Renal cortical epithelial cell (primary cell): ENCODE measurements at regions not wholly inside any gene's neighbourhood (a gene's known extent, or its start where the extent isn't known, plus 50 kb on each side); places are given as distances from the start of the nearest gene placed in this dataset.
"Not testable (repeated sequence)": the region's sequence is repeated elsewhere in the genome, so short reads cannot be mapped to it uniquely, and the experiment has no call there.

ENCODE experiments used
- DNase-seq: peaks from one replicate; pipeline ENCODE4 v3.0.0-alpha.2; 2011; ENCODE audit warnings: low read depth

DNA sequence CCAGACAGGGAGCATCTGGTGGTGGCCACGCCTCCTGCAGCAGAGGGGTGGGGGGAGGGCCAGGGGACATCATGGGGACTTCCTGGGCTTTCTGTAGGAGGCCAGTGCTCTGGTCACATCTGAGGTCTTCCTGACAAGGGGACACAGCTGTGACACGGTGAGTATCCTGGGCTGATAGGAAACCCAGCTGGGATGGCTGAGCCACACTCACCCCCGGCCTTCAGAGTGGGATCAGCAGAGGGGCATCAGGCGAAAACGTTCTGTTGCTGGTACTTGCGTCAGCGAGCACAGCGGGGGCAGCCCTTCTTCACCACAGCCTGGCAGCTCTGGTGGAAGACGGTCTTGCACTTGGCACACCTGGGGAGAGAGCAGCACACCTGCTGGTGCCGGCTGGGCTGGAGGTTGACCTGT, 122.9 kb upstream of the SMURF2 start:
- no peak for DNase-seq

DNA sequence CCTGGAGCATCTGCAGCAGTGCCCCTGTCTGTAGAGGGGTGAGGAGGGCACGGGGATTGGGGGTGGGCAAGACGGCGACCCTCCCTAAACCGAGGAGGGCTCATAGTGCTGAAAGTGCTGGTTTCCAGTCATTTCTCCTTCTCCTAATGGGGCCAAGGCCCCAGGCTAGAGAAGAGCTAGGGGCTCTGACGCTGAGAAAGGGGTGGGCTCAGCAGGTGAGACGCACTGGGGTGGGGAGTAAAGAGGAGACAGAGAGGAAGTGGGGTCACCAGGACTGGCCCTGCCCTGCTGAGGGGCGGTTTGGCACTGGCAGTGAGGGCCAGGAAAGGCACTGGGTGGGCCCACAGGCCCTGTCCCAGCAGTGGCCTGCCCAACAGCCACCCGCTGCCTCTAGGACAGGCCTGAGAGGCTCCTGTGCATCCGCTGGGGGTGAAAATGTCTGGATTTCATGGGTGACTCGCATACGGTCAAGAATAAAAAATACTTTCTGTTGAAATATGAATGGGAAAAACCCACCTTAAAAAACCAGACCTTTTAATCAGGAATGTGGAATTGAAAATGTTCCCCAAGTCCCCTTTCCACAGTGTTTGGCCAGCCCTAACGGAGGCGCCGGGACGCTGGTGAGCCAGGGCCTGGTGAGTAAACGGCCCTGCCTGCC, 122.4 kb upstream of the SMURF2 start:
- DNase-seq = no peak

DNA sequence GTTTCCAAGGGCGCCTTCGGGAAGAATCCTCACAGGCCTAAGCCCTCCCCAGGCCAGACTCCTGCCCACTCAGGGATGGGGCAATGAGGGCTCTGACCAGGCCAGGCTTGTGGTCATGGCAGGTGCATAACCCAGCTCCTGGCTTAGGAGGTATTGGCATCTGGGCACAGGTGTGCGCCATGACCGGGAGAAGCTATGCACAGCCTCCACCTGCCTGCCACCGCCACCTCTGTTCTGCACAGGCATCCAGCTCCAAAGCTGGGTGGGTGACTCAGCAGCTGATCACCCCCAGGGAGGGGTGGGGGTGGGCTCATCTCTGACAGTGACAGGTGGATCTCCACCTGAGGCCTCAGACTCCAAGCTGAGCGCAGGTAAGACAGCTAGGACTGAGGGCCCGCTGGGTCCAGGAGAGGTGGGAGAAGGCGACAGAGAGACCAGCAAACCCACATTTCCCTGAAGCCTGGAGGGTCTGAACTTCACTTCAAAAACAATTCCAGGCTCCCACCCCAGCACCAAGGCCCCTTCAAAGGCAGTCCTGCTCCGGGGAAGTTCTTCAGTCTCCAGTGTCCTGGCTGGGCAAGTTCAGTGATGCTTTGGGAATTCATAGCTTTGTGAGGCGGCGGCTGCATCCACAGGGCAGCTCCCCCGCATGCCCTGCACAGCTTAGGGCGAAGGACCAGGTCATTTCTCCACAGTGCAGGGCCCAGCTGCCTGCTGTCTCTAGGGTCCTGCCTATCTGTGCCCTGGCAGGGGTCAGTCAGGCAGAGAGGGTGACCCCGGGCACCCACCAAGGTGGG, 121.6 kb upstream of the SMURF2 start:
- no peak for DNase-seq

DNA sequence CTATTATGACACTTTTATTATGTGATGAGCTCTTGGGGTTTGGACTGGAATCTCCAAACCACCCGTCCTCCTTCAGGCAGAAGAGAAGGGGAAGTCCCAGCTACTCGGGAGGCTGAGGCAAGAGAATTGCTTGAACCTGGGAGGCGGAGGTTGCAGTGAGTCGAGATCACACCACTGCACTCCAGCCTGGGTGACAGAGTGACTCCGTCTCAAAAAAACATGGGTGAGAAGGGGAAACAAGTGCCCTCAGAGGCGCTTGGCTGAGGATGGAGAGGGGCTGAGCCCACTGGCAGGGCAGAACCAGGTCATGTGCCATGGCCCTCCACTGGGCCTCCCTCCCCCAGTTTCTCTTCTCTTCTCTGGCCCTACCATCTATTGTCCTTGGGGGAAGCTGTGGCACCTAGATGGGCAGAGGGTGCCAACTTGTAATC, 120.9 kb upstream of the SMURF2 start:
- no peak for DNase-seq

DNA sequence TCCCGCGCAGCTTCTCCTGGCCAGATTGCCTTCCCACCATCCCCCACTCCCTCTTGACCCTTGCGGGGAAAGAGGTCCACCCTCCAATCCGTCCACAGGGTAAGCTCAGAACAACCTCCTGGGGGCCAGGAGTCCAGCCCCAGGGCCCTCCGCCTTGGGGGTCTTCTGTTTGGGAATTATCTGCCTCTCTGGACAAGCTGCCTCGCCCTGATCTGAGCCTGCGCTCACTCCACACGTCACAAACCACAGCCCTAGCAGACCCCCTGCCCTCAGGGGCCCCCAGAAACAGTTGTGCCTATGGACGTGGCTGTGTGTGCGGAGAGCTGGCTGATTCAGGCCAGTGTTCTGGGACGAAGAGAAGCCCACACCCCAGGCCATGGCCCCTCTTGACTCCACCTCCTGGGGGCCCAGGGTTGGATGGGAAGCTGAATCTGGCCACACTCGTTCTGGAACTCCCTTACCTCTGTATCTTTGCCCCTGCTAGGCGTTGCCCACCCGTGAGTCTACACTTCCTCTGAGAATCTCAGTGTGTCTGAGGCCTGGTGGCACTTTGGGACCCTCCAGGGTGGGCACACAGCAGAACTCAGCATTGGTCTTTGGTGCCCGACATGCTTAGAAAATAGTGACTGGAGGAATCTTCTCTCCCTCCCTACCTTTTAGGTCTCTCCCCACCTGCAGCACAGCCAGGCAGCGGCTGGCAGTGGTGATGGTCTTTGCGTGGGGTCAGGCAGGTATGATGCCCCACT, 119.9 kb upstream of the SMURF2 start:
- DNase-seq = no peak

DNA sequence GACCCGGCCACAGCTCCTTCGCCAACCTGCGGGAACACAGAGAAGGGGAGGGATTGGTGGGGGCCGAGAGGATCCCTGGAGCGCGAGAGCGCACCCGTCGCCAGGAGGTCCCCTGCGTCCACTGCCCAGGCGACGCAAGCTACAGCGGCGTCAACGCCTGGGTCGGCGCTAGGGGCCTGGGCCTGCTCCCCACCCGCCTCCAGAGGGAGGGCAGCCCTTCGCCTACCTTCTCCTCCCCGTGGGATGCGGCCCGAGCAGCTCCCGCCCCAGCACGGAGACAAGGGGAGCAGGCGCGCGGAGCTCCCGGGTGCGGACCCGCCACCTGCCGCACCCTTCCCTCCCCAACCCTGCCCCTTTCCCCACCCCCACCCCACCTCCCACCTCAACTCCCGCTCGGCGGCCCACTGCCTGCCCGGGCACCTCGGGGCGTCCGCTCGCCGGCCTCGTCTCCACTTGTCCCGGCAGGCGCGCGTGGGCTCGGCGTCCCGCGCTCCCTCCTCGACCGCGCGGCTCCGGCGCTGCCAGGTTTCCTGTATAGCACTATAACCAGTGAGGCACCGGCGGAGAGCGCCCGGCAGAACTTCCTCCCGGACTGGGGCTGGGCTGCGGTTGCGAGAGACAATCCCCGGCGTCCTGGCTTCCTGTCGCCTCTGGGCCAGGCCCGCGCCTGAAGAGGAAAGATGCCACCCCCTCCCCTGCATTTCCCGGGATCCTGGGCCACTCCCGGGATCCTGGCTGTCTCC, 119.1 kb upstream of the SMURF2 start:
- no peak for DNase-seq

DNA sequence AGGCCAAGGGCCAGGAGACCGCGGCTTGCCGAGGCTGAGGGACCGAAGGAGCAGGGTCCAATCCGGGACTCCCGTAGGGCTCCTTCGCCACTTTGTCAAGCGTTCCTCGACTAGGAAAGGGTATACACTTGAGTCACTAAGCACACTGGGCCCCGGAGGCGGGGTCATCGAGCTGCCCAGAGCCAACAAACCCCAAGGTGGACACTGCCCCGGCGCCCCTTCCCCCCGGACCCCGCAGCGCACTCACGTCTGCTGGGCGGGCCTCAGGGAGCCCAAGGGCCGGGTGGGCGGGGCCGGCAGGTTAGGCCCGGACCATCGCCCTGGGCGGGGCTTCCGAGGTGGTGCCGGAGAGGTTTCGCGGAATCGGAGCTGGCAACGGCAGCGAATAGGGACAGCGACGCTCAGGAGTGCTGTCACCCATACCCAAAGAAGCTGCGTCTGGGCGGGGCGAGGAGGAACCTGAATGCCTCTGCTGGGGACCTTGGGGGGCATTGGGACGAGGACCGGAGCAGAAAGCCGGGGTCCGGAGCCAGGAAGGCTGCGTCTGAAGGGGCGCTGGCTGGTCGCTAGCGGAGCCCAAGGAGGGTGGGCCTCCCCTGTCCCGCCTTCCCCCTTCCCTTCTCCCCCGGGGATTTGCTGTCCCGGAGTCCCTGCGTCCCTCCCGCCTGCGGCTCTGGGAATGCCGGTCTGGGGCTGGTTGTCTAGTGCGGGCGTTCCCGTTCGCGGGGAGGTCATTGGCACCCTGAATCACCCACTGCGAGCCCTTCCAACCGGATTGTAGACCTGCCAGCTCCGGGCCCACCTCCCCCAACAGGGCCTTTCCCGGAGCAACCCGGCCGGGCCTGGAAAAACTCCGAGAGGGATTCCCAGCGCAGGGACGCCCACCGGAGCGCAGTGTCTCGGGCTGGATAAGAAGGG, 118.2 kb upstream of the SMURF2 start:
- DNase-seq = peak; percentile 27

DNA sequence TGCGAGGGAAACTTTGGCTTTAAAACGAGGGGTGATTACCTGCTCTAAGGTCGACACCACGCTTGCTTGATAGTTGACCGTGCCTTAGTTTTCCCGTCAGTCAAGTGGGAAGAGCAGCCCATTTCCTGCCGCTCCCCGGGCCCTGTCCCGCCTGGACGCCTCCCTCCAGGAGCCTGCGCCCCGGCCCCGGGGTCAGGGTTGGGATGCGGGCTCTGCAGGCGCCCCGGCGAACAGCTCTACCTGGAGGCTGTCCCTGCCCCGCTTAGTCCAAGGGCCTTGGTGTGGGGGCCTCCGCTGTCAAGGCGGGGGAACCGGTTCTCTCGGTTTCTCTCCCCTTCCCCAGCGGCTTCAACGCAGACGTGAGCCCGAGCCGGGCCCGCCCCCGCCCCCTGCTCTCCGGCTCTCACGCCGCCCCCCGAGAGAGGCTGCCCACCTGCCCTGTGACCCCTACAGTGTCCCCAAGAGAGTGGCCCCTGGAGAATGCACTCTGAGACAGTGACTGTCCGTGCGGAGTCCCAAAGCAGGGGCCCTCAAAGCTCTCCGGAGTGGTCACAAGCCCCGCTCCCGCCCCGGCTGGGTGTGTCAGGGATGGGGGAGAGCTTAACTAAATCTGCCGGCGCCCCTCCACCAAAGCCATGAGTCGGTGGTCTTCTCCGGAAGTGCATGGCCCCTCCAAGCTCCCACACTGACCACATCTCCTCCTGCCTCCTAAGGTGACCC, 117.4 kb upstream of the SMURF2 start:
- DNase-seq = no peak

DNA sequence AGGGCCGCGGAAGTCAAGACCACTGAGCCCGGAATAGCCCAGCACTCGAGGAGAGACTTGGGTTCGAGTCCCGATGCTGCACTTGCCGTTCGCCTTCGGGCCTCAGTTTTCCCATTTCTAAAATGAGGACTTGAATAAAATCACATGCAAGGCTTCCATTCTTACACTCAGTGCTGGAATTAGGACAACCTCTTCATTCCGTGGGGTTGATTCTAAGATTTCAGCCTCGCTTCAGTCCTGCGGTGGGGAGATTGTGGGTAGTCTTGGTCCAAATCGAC, 116.9 kb upstream of the SMURF2 start:
- DNase-seq = not testable (repeated sequence)

DNA sequence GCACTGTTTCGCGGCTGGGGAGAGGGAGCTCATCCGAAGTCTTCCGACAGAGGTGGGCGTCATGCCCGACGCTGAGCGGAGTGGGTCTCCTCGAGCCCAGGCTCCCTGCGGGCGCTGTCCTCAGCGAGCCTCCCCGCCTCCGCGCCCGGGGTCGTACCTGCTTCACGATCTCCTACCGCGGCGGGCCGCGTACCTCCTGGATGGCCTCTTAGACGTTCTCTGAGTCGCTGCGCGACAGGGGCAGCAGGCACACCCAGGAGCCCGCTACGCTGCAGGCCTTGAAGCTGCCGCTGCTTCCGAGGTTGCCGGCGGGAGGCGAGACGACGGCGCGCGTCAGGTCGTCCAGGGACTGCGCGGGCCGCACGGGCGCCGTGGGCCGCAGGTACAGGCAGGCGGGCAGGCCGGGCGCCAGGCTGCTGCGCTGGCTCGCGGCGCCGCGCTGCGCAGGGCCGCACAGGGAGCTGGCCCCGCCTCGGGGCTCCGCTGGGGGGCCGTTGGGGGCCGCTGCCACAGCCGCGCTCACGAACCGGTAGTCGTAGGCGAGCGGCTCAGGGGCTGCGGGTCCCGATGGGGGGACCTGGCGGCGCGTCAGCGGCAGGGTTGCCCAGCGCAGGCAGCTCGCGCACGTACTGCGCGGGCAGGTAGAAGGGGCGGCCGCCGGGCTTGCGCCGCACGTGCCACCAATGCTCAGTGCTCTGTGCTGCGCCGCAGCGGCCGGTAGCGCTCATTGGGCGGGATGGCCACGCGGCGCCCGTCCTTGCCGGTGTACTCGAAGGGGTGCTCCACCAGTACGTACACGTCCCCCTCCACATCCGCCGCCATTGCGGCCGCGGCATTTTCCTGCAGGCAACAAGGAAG, 116.4 kb upstream of the SMURF2 start:
- DNase-seq = no peak

DNA sequence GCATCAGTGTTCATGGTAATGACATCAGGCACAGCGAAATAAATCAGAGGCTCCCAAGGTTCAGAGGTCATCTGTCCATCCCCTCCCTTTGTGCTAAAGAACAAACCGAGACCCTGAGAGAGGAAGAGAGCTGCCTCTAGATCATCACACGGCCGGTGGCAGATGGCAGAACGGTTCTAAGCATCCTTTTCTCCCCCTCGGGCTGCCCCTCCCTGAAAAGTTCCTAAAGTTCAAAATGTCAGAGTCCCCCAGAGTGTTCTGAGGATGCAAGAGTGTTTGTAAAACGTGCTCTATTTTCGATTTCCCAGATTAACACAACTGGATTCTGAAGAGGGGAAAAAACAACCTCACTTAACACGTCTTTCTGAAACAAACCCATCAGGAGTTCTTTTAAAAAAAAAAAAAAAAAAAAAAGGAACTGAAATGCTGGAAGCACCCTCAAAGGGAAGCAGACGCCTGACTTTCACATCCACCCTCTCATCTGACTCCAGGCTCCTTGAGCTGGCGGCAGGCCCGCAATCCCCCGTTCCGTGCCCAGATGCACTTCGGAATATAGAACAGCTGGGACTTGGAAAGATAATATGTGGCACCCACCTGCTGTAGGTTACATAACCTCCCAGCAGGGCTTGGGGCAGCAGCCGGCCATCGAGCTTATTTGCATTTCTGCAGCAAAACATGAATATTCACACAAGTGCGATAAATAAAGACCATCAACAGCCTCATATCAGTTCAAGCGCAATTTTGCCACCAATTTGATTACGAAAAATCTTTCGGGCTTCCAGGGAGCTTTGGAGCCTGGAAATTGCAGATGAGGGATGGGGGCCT, 115.5 kb upstream of the SMURF2 start:
- no peak for DNase-seq

DNA sequence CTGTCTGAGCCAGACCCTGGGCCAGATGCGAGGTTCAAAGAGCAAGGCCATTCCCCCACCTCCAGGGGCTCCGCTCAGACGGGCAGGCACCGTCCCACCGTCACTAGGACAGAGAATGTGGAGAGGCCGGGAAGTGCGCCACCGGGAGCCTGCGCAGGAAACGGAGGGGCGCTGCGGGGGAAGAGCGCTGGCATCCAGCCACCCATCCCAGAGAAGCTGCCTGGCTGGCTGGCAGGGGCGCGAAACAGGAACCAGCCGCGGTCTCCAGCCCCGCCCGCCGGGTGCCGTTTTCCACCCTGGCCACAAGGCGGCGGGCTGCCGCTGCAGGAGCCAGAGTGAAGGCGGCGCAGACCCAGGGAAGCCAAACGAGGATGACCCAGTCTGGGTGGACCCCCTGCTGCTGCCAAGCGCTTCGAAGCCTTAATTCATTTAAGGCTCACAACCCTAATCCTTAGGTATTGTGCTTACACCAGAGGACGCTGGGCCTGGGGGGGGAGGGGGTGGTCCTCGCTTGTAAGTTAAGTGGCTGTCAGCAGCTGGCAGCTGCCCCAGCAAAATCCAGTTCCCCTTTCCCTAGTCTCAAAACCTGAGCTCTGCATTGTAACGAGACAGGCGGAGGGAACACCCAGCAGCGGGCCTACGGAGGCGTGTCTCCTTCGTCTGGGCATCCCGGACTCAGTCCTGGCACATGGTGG, 114.8 kb upstream of the SMURF2 start:
- DNase-seq = peak; percentile 17

DNA sequence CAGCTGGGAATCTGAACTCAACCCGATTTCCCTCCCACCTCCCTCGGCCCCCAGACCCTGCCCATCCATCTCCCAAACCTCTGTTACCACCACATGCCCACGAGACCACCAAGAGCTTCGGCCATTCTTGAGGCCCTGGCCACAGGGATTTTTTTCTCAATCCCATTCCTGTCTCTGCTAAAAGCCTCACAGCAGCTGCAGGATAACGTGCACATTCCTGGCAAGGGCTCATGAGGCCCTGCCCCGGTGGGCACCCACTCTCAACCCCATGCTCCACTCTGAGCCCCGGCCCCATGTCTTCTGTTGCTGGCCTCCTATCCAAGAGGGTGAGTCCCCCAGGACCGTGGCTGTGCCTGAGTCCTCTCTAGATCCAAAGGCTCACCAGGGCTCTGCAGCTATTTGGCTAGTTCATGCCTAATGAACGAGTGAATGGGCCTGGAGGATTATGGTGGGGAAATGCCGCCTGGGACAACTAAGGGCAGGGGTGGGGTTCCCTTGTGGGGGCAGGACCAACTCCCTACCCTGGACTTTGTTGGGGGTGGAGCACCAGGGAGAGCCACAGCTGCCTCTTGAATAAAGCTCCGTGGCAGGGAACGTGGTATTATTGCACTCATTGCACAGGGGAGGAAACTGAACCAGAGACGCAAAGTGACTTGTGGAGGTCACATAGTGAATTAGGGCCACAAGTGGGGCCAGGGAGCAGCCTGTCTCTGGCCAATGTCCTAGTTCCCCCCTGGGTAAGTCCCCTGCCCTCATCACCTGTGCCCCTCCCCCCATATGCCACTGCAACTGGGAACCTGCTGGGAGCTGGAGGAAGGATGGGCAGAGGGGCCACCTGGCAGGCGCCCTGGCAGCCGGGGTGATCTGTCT, 113.8 kb upstream of the SMURF2 start:
- no peak for DNase-seq

DNA sequence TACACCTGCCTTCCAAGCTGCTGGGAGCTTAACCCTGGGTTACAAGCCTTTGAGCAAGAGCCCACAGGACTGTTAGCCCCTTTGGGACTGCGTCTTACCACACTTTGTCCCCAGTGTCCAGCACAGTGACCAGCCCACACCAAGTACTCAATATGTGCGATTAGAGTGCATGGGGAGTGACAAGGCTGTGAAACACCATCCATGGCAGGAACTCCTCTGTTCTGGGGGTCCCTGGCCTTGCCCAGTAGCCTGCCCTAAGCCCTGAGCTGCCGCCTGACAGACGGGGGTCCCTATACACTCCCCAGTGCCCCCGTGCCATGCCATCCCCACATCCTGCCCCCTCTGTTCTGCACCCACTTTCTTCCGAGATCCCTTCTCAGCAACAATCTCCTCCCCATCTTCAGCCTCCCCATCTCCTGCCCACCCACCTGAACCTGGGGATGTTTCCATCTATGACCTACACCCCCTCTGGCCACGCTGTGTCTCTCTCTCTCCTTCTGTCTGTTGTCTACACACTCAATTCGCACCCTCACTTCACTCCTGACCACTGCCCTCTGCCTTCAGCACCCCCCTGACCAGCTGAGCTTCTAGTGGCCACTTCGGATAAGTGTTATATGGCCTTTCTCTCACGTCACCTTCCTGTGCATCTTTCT, 112.9 kb upstream of the SMURF2 start:
- no peak for DNase-seq

DNA sequence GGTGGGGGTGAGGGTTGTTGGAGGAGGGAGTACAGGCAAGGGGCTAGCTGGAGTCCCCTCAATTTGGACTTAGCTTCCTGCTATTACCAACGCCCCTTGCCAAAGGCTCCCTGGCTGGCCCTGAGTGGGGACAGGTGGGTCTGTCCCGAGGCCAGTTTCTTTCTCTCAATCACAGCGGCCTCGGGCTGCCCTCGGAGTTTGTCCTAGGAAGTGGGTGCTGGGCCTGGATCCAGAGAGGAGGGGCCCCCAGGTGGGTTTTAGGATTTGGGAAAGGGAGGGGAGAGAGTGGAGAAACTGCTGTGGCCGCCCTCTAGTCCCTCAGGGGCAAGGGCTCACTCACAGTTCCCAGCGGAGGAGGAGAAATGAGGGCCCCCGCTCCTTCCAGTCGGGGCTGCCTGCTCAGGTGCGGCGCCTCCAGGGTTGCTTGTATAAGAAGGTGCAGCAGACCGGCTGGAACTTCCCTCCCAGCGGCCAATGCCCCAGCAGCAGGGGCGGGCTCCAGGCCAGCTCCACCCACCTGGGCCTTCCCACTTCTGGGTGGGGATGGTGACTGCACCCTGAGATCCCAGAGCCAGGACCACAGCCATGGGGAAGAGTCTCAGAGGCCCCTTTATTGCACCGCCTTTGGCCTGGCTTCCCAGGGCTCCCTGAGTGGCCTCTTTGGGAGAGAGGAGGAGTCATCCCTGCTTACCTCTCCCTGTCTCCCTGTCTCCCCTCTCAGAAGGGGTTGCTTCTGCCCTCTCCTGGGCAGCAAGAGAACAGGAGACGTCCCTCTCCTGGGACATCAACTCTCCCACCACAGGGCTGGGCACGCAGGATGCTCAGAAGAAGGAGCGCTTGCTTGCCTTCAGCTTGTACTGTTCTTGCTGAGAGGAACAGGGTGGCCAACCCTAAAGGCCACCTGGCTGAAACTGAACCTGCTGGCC, 112.0 kb upstream of the SMURF2 start:
- peak; percentile 57 for DNase-seq
